ENCODE measurements at regions not wholly inside any gene's neighbourhood (a gene's known extent, or its start where the extent isn't known, plus 50 kb on each side); places are given as distances from the start of the nearest gene placed in this dataset.
"Not testable (repeated sequence)": the region's sequence is repeated elsewhere in the genome, so short reads cannot be mapped to it uniquely, and the experiment has no call there.

DNA sequence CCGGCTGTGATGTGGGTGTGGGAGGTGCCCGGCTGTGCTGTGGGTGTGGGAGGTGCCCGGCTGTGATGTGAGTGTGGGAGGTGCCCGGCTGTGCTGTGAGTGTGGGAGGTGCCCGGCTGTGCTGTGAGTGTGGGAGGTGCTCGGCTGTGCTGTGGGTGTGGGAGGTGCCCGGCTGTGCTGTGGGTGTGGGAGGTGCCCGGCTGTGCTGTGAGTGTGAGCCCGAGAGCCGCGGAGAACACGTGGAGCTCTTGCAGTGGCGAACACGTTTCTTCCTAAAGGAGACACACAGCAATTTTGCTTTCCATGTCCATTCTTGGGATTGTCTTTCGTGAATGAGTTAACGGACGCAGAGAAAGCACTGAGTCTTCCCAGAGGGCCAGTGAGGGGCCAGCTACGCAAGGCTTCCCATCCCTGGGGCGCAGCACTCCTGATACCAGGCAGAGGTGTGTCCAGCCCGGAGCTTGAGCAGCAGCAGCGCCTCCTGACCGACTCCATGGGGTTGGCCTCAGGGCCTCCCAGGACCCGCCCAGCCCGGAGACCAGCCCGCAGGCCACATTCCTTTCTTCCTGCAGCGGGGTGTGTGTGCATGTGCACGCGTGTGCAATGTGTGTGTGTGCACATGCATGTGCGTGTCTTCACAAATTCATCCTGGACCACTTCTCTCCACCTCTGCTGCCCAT, 245.0 kb upstream of the B3GAT1 start:
- in situ Hi-C loops (cut with MboI; ENCODE audit: low sequenced_read_pairs, unreplicated experiment), result no loop called here
- TF ChIP-seq, protein P1, sequence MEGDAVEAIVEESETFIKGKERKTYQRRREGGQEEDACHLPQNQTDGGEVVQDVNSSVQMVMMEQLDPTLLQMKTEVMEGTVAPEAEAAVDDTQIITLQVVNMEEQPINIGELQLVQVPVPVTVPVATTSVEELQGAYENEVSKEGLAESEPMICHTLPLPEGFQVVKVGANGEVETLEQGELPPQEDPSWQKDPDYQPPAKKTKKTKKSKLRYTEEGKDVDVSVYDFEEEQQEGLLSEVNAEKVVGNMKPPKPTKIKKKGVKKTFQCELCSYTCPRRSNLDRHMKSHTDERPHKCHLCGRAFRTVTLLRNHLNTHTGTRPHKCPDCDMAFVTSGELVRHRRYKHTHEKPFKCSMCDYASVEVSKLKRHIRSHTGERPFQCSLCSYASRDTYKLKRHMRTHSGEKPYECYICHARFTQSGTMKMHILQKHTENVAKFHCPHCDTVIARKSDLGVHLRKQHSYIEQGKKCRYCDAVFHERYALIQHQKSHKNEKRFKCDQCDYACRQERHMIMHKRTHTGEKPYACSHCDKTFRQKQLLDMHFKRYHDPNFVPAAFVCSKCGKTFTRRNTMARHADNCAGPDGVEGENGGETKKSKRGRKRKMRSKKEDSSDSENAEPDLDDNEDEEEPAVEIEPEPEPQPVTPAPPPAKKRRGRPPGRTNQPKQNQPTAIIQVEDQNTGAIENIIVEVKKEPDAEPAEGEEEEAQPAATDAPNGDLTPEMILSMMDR (IDR thresholded peaks at IDR 0.05; ENCODE audit: borderline replicate concordance, control extremely low read depth, extremely low read depth, insufficient read depth, missing control alignments), result no peak

DNA sequence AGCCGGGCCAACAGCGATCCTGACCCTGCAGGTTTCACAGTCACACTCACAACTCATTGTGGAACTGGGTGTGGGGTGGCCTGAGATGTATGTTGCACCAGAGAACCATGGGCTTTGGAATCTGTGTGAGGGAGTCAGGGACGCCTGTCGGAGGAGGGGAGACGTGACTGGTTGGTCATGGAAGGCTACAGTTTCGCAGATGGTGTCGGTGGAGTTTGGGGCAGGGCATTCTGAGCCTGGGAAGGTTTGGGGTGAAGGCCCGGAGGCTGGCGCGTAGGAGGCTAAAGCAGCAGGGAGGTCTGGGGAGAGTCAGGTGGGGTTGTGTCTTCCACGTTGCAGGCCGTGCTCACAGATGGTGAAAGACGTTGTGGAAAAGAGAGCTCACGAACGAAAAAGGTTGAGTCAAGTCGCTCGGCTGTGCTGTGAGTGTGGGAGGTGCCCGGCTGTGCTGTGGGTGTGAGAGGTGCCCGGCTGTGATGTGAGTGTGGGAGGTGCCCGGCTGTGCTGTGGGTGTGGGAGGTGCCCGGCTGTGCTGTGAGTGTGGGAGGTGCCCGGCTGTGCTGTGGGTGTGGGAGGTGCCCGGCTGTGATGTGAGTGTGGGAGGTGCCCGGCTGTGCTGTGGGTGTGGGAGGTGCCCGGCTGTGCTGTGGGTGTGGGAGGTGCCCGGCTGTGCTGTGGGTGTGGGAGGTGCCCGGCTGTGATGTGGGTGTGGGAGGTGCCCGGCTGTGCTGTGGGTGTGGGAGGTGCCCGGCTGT, 244.2 kb upstream of the B3GAT1 start:
- DNase-seq (ENCODE audit: low spot score); in situ Hi-C loops (cut with MboI; ENCODE audit: low sequenced_read_pairs, unreplicated experiment): not testable (repeated sequence)

More for the DNA sequence above, 245.0 kb upstream of the B3GAT1 start:
- no peak for DNase-seq (ENCODE audit: low spot score)

DNA sequence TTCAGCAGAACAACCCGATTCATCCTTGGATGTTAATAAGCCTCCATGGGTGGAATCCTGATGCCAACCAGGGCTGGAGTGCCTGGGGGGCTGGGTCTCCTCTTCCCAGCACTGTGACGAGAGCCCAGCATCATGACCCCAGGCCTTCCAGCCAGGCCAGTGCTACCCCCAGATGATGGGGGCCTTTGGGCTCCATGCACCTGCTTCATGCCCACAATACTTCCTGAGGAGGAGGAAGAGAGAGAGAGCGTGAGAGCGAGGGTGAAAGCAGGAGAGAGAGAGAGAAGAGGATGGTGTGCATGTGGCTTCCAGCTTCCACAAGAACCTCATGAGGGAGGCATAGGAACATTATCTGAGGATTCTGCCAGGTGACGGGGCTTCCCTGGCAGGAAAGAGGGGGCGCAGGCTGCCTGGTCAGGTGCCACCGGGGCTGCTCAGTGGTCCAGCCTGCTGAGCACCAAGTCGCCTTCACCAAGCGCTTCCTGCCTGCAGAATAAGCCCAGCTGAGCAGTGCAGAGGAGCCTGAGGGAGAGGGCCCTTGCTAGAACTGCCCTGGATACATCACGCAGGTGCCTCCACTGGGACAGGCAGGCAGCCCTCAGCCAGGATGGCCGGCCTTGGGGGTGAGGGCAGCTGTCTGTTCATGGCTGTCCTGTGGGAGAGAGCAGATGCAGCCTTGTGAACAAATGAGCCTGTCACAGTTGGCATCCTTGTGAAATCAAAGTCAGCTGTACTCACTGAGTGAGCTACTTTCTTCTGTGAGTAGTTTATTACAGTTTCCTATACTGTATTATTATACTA, 243.3 kb upstream of the B3GAT1 start:
- in situ Hi-C loops (cut with MboI; ENCODE audit: low sequenced_read_pairs, unreplicated experiment), result no loop called here
- DNase-seq (ENCODE audit: low spot score), result no peak
- TF ChIP-seq, protein P1 (IDR thresholded peaks at IDR 0.05; ENCODE audit: borderline replicate concordance, control extremely low read depth, extremely low read depth, insufficient read depth, missing control alignments), result no peak

DNA sequence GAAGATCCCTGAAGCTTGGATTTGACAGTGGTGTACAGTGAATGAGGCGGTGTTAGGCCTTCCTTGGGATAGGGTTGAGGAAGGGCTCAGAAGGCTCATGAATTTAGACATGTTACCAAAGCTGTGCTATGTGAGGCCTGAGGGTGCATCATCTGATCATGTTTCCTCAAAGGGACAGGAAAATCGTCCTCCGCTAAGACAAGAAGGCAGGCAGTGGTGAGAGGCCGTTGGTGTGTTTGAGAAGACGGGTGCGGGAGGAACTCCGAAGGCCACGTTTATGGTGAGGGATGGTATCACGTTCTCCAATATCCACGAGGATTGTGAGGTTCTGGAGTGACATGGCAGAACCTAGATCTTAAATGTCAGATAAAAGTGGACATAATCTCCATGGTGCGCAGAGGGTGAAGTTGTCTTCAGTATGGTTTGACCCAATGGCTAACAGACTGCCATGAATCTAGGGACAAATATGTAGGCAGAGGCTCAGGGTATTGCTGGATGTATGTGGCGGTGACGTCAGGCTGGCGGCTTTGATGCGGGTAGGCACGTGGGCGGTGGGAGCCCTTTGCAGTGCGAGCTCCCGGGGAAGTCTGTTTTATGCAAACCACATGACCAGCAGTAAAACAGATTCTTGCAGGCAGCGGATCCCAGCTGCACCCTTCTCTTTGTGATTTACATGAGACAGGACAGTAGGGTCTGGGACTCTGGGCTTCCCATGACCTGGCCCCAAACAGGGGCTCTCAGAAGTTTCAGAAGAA, 242.3 kb upstream of the B3GAT1 start:
- TF ChIP-seq, protein P1 (IDR thresholded peaks at IDR 0.05; ENCODE audit: borderline replicate concordance, control extremely low read depth, extremely low read depth, insufficient read depth, missing control alignments), result no peak
- DNase-seq (ENCODE audit: low spot score), result no peak
- in situ Hi-C loops (cut with MboI; ENCODE audit: low sequenced_read_pairs, unreplicated experiment), result no loop called here

DNA sequence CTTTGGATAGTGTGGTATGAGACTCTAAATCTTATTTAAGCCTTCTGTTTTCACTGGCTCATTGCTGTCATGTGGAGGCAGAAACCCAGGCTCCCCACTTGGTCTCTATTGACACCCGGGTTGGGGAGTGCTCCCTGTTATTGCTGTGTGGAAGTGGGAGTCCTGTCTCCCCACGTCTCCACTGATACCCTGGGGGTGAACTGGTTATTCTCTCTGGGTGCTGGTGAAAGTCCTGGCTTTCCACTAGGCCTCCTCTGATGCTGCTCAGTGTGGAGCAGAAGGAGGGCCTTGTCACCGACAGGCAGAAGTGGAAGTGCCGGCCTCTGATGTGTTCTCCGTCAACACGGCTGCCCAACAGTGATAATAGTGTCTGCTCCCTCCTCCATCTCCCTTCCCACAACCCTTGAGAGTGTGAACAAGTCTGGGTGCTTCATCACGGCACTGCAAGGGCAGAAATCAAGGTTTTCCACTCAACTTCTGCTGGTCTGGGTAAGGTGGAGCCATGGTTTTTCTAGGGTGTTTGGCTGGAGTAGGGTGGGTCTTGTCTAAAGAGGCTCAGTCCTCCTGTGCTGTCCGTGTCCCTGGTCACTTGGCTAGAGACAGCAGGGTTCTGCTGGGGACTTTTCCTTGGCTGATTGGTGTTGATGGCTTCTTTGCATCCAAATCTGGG, 240.7 kb upstream of the B3GAT1 start:
- no peak for DNase-seq (ENCODE audit: low spot score)
- TF ChIP-seq, protein P1 (IDR thresholded peaks at IDR 0.05; ENCODE audit: borderline replicate concordance, control extremely low read depth, extremely low read depth, insufficient read depth, missing control alignments), result no peak
- in situ Hi-C loops (cut with MboI; ENCODE audit: low sequenced_read_pairs, unreplicated experiment), result no loop called here

DNA sequence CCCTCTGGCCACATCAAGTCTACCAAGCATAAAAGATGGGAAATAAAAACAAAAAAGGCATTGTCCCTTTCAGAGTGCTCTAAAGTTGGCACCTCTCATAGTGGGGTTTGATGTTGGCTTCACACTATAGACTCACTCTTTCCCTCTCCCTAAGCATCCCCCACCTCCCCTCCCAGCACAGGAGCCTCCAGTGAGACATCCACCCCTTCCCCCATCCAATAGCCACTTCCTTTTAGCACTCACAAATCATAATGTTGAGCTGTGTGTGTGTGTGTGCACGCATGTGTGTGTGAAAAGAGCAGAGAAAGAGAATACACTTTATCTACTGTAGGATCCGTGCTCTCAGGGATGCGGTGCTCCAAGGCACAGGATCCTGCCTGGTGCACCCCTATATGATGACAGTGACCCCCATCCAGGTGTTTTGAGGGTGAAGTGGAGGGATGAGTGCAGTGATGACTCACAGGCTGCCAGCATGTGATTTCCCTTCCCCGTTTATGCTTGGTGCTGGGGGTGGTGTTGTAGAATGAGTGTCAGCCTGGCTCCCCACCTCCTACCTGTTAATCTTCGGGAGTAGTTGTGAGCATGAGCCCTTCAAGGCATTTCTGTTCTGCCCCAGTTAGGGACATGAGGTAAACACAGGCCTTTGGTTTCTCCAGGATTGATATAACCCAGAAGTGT, 235.2 kb upstream of the B3GAT1 start:
- no peak for DNase-seq (ENCODE audit: low spot score)
- TF ChIP-seq, protein P1 (IDR thresholded peaks at IDR 0.05; ENCODE audit: borderline replicate concordance, control extremely low read depth, extremely low read depth, insufficient read depth, missing control alignments), result no peak

More for the DNA sequence above, 235.2 kb upstream of the B3GAT1 start:
- in situ Hi-C loops (cut with MboI; ENCODE audit: low sequenced_read_pairs, unreplicated experiment), result no loop called here

Data from GM13976 (cell line).